HG03108 (cell line): ENCODE measurements at regions not wholly inside any gene's neighbourhood (a gene's known extent, or its start where the extent isn't known, plus 50 kb on each side); places are given as distances from the start of the nearest gene placed in this dataset.
"Not testable (repeated sequence)": the region's sequence is repeated elsewhere in the genome, so short reads cannot be mapped to it uniquely, and the experiment has no call there.

Experiments used
- ATAC-seq: cut with Tn5 transposase; IDR thresholded peaks from one replicate; pipeline ENCODE4 v1.9.1; 2021; ENCODE audit warnings: moderate library complexity; ENCODE audit not compliant: unreplicated experiment

DNA sequence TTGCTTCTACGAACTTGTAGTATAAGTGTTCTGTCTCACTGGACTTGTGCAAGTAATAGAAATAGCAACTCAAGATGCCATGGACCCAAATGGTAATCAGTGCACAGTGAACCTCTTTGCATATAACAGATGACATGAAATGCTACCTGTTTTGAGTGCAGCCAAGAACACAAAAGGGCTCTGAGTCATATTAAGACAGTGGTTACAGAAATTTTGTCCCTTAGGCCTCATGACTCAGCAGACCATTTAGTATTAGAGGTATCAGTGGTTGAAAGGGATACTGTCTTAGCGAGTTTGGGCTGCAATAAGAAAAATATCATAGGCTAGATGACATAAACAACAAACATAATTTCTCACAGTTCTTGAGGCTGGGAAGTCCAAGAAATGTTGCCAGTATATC, 502.9 kb upstream of the PCDH10 start:
- peak; percentile 54 for ATAC-seq

DNA sequence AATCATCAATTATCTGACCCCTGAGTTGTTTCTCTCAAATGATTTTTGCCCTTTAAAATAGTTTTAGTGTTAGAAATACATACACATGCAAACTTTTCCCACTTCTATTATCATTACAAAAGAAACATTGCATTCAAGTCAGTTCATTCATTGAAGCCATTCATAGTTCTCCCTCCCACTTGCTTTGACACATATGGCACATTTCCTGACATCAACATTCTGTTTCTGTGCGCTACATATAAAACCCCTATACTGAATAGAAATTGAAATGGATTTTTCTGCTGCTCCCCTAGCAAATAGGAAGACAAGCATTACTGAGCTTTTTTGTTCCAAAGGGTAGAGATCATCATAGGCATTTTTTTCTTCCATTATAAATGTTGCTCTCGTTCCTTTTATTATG, 497.9 kb upstream of the PCDH10 start:
- ATAC-seq = no peak

GRCh38 chr4:132660181-132660580, 488.9 kb upstream of the PCDH10 start:
- no peak for ATAC-seq

GRCh38 chr4:132662456-132662855, 486.6 kb upstream of the PCDH10 start:
- ATAC-seq = no peak

DNA sequence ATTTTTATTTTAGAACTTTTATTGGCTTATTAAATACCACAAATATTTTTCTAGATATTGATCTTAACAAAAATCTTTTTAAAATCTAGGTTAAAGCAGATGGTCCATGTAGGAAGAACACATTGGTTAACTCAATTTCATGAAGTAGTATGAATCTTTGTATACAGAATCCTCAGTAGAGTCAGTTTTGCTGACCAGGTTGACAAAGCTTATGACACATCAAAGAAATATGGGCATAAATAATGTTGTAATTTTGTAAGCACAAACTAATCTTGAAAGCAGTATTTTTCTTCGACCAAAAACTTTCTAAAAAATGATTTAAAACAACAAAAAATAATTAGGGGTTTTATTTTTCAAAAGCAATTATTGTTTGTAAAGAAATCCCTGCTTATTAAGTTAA, 479.3 kb upstream of the PCDH10 start:
- ATAC-seq = no peak

- ATAC-seq = no peak
These were observed 478.5 kb upstream of the PCDH10 start for GRCh38 chr4:132670557-132670956.

GRCh38 chr4:132683957-132684356, 465.1 kb upstream of the PCDH10 start:
- ATAC-seq = no peak

- no peak for ATAC-seq
These were observed 458.1 kb upstream of the PCDH10 start for GRCh38 chr4:132691026-132691425.

- no peak for ATAC-seq
These were observed 457.4 kb upstream of the PCDH10 start for GRCh38 chr4:132691668-132692067.

DNA sequence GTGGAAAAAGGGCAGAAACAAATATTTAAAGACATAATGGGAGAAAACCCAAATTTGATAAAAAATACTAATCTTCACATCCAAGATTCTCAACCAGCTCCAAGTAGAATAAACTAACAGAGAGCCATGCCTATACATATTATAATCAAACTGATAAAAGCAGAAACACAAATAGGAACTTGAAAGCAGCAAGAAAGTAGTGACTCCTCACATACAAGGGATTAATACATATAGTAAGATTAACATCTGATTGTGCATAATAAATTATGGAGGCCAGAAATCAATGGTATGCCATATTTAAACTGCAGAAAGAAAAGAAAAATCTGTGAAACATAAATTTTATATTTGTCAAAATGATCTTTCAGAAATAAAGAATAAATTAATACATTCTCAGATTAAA, 454.3 kb upstream of the PCDH10 start:
- no peak for ATAC-seq

- ATAC-seq = not testable (repeated sequence)
These were observed 451.6 kb upstream of the PCDH10 start for GRCh38 chr4:132697505-132697904.

DNA sequence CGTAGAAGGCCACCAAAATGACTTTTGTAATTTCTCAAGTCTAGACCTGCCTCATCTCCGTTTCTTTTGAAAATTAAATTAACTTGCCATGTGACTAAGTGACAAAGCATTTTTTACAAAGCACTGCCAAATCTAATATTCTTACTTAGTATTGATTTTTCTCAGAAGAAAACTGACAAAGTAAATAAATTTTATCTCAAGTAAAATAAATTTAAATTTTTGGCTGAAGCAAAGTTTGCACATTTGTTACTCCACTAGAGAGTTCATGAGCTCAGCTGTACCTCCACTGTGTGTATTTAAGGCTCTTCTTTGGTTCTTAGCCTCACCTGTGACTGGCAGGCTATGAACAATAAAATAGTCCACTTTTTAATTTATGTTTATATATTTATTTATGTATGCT, 441.1 kb upstream of the PCDH10 start:
- no peak for ATAC-seq

- ATAC-seq = no peak
These were observed 440.0 kb upstream of the PCDH10 start for GRCh38 chr4:132709056-132709455.

- no peak for ATAC-seq
These were observed 438.1 kb upstream of the PCDH10 start for GRCh38 chr4:132710971-132711370.

DNA sequence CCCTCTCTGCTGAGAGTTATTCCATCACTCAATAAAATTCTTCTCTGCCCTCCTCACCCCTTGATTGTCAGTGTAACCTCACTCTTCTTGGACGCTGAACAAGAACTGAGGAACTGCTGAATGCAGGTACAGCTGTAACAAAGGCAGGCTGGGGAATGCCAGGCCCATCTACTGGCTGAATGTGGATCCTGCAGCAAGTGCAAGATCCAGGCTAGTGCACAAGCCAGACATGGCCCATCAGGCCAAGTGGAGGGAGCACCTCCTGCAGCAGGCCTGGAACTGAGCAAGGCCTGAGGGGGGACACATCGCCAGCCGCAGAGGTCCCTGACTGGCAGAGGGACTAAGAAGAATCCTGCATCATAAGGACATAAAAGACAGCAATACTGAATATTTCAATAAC, 411.8 kb upstream of the PCDH10 start:
- ATAC-seq = no peak

DNA sequence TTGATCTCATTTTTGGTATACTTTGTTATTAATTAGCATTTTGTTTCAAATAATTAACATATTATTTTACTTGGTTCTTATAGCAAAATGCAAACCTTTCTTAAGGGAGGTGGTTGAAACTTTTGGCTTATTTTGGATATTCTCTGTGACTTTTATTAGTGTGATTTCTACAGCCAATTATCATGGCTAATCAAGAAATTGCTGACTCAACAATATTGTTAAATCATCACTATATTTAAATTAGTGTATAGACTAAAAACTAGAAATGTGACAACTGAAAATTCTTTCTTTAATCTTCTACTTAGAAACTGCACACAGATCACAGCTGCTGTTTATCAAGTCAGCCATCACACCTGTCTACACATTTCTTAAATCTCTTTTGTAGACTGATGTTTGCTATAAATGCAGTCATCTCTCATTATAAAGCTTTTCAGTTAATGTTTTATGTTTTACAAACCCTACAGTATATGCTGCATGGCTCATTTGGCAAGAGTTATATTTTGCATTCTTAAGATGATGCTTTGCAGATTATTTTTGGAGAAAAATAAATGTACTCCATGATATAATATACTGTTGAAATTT, 389.8 kb upstream of the PCDH10 start:
- ATAC-seq = no peak

DNA sequence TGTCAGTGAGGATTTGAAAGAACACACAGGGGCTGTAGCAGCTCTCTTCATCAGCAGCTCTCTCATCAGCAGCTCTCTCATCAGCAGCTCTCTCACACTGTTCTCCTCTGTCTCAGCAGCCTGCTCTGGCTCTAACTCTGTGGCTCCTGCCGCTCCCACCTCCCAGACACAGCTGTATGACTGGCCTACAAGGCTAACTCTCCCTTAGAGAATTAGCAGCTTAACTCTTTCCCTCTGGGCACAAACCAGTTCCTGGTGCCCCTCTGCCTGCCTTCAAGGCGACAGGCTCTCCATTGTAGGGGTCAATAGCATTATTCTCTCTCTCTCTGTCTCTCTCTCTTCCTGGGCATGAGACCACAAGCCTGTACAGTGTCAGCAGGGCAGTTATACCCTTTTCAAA, 385.6 kb upstream of the PCDH10 start:
- ATAC-seq = no peak

- ATAC-seq = no peak
These were observed 381.2 kb upstream of the PCDH10 start for GRCh38 chr4:132767901-132768300.

DNA sequence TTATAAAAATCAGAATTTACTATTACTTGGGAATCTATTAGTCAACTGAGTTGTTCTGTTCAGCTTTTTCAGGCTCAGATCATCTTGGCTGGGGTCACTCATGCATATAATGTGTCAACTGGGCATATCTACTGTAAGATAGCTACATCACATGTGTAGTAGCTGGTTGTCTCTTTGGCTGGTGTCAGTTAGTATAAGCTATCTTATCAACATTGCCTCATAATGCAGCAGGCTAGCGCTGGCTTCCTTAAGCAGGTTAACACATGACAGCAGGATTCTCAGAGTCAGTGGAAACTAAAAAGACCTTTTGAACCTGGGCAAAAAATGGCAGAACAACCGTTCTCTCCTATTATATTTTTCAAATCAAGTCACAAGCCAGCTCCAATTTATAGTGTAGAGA, 378.3 kb upstream of the PCDH10 start:
- no peak for ATAC-seq

DNA sequence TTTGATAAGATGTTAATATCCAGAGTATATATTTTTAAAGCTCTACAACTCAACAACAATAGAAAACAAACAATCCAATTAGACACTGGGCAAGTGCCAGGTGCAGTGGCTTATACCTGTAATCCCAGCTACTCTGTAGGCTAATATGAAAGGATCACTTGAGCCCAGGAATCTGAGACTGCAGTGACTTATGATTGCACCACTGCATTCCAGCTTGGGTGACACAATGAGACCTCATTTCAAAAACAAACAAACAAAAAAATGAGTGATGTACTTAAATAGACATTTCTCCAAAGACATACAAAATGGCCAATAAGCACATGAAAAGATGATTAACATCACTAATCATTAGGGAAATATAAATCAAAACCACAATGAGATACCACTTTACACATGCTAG, 356.8 kb upstream of the PCDH10 start:
- ATAC-seq = no peak

GRCh38 chr4:132797856-132798255, 351.2 kb upstream of the PCDH10 start:
- no peak for ATAC-seq

DNA sequence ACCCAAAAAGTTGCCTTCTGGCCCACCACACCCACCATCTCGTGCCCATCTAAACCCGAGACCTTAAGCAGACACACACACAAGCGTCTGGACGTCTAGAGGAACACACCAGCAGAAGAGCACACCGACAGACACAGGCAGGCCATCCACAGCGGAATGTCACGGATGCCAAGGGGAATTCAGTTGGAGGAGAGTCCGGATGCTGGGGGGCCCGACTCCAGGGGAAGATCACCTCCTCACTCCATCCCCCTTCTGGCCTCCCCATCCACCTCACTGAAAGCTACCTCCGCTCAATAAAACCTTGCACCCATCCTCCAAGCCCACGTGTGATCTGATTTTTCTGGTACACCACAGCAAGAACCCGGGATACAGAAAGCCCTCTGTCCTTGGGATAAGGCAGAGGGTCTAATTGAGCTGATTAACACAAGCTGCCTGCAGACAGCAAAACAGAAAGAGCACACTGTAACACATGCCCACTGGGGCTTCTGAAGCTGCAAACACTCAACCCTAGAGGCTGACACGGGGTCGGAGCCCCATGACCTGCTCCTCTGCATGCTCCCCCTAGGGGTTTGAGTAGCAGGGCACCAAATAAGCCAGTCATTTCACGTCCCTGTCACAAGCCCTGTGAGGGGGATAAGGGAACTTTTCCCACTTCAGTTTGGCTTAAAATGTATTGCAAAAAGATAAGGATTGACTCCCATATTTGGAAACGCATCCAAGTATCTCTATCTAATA, 339.6 kb upstream of the PCDH10 start:
- ATAC-seq = no peak

DNA sequence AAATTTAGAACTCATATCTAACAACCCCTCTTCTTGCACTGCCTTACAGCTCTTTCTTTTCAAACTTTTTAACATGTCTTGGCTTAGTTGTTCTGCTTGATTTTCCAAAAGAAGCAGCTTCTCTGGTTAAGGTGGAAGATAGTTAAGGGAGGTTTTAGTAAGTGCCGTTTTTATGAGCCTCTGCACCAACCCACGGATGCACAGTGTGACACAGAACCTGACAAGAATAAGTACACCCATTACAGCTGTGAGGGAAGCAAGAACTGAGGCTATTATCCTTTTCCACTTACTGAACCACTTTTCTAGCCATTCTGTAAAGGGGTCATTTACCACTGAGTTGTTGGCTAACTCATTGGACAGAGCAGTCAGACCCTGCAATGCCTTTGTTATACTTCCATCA, 336.0 kb upstream of the PCDH10 start:
- ATAC-seq = not testable (repeated sequence)
